Testis (tissue), 2 donors: ENCODE measurements at regions not wholly inside any gene's neighbourhood (a gene's known extent, or its start where the extent isn't known, plus 50 kb on each side); places are given as distances from the start of the nearest gene placed in this dataset.
"Not testable (repeated sequence)": the region's sequence is repeated elsewhere in the genome, so short reads cannot be mapped to it uniquely, and the experiment has no call there.

Source experiments
- DNase-seq: peaks from one replicate; pipeline ENCODE4 v3.0.0-alpha.2; 2019
- H3K27ac ChIP-seq, 2 donors: fragments of 200-600 bp; sonication (generic); one replicate each; pipeline ENCODE4 v1.5.1; 2019
- H3K27me3 ChIP-seq: fragments of 200-600 bp; sonication (generic); one replicate; pipeline ENCODE4 v1.5.1; 2019
- H3K36me3 ChIP-seq: fragments of 200-600 bp; sonication (generic); one replicate; pipeline ENCODE4 v1.5.1; 2017; ENCODE audit warnings: low read depth; ENCODE audit errors: missing control alignments
- H3K4me1 ChIP-seq: fragments of 200-600 bp; sonication (generic); one replicate; pipeline ENCODE4 v1.5.1; 2019
- H3K4me3 ChIP-seq, 2 donors: fragments of 200-600 bp; sonication (generic); one replicate each; pipeline ENCODE4 v1.5.1; 2017 to 2019
- H3K9me3 ChIP-seq: fragments of 200-600 bp; sonication (generic); one replicate; pipeline ENCODE4 v1.5.1; 2017
- CTCF ChIP-seq, 3 experiments: fragments of 450-650 bp in 2 of 3; fragments of 200-600 bp in 1 of 3; sonication (generic) in 1 of 3; IDR thresholded peaks; one replicate each; pipeline ENCODE4 v1.5.1; 2016 to 2019; ENCODE audit warnings: antibody characterized with exemption in 3 of 3, mild to moderate bottlenecking in 2 of 3, moderate library complexity in 1 of 3
- POLR2A ChIP-seq: fragments of 450-650 bp; IDR thresholded peaks from one replicate; pipeline ENCODE4 v1.6.1; 2017; ENCODE audit warnings: antibody characterized with exemption, mild to moderate bottlenecking, moderate library complexity
- WGBS, 2 donors: methylation state at CpG; one replicate each; pipeline ENCODE4 v1.1.5; 2018; 5-methylcytosine and 5-hydroxymethylcytosine counted together
- intact Hi-C: fragments of 100-400 bp; cut with DNase I; formaldehyde crosslinking; loops from one replicate; pipeline ENCODE4 v1.15.1; 2023; ENCODE audit warnings: low total_unique reads

DNA sequence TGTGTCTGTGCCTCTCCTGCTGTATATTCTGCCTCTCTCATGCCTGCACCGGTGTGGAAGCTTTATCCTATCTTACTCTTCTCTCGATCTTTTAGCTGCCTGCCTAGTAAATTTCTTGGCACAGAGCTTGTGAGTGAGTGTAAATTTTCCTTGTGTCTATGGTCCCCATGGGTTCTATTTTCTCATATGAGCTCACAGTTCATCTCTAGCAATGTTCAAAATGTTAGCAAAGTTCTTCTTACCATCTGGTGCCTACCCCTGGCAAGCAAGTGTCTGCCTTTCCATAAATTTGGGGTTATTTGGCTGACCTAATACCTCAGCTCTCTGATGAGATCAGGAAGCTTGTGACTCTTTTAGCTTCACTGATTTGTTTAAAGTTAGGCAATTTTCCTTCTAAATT, 572.1 kb upstream of the BRINP3 start:
- no peaks in the 10 kb centered on the region for H3K36me3 ChIP-seq

DNA sequence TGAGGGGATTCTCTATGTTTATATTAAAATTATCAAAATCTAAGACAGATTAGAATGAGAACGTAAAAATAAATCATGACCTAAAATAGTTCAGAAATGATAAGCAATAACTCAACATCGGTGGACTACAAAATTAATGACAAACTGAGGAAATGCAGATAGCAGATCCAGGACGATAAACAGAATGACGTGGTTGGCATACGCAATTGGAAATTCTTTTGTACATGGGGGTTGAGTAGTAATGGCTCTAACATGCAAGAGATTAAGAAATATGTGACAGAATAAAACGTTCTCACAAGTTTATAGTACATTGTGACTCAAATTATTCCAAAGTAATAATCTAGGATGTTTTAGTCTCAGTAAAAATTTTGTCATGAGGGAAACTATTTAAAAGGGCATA, 575.2 kb upstream of the BRINP3 start:
- no peak for DNase-seq
- Histone ChIP-seq H3K9me3 (no peaks in the 10 kb centered on the region), H3K36me3 (no peaks in the 10 kb centered on the region), H3K27ac (no peak overlapping the region), H3K4me3 (no peak overlapping the region), H3K27me3 (no peaks in the 10 kb centered on the region), H3K4me1 (no peaks in the 10 kb centered on the region)
- 72 to 83% methylated on average over 6 of the region's 6 CpGs for WGBS, 2 donors
- intact Hi-C loops = no loop called here
- no peak for TF ChIP-seq POLR2A
- no peak for TF ChIP-seq CTCF (IDR thresholded peaks at IDR 0.05)

More for the DNA sequence above, 572.1 kb upstream of the BRINP3 start:
- intact Hi-C loops = no loop called here
- DNase-seq = no peak
- TF ChIP-seq POLR2A (no peak), CTCF (IDR thresholded peaks at IDR 0.05) (no peak)
- H3K4me1 ChIP-seq = no peaks in the 10 kb centered on the region
- no peaks in the 10 kb centered on the region for H3K27me3 ChIP-seq
- WGBS, 2 donors = 69 to 72% methylated on average over 2 of the region's 2 CpGs
- no peak overlapping the region for H3K27ac ChIP-seq
- H3K4me3 ChIP-seq = no peak overlapping the region
- H3K9me3 ChIP-seq = no peaks in the 10 kb centered on the region

GRCh38 chr1:191065346-191065745, 587.7 kb upstream of the BRINP3 start:
- DNase-seq = no peak
- Histone ChIP-seq H3K9me3 (no peaks in the 10 kb centered on the region), H3K4me3 (no peak overlapping the region), H3K27me3 (no peaks in the 10 kb centered on the region), H3K27ac (no peak overlapping the region), H3K4me1 (no peaks in the 10 kb centered on the region), H3K36me3 (no peaks in the 10 kb centered on the region)
- no peak for TF ChIP-seq CTCF (IDR thresholded peaks at IDR 0.05)
- no peak for TF ChIP-seq POLR2A
- 53 to 65% methylated on average over 3 of the region's 3 CpGs for WGBS, 2 donors
- intact Hi-C loops = no loop called here

- TF ChIP-seq CTCF (IDR thresholded peaks at IDR 0.05) (no peak), POLR2A (no peak)
- Histone ChIP-seq H3K36me3 (no peaks in the 10 kb centered on the region), H3K4me1 (no peaks in the 10 kb centered on the region), H3K27ac (no peak overlapping the region), H3K4me3 (no peak overlapping the region), H3K27me3 (no peaks in the 10 kb centered on the region), H3K9me3 (no peaks in the 10 kb centered on the region)
- WGBS, 2 donors = 32 to 35% methylated on average over 1 of the region's 1 CpG
- intact Hi-C loops = no loop called here
- DNase-seq = no peak
Measured at GRCh38 chr1:191065771-191066170, 588.1 kb upstream of the BRINP3 start.

DNA sequence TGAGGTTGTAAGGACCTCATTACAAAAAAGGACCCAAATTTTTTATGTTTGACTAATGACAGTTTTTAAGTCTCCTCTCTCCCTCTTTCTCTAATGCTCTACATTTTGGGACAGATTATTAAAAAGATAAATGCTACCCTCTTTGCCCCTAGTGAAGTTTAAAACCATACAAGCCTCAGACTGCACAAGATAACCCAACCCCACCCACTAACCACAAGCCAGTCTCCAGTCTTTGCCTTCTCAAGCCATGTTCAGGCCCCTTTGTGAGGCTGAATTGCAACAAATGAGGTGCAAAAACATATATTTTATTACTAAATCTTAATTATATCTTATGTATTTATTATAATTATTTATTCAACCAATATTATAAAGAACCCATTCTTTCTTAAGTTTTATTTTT, 597.2 kb upstream of the BRINP3 start:
- intact Hi-C loops = no loop called here

DNA sequence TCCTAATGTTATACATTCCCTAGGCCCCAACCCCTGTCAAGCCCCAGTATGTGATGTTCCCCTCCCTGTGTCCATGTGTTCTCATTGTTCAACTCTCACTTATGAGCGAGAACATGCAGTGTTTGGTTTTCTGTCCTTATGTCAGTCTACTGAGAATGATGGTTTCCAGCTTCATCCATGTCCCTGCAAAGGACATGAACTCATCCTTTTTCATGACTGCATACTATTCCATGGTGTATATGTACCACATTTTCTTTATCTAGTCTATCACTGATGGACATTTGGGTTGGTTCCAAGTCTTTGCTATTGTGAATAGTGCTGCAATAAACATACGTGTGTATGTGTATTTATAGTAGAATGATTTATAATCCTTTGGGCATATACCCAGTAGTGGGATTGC, 605.4 kb upstream of the BRINP3 start:
- H3K36me3 ChIP-seq, H3K4me3 ChIP-seq, intact Hi-C loops, DNase-seq, H3K9me3 ChIP-seq, H3K27me3 ChIP-seq, H3K27ac ChIP-seq, H3K4me1 ChIP-seq: not testable (repeated sequence)
- WGBS, 2 donors = 88 to 94% methylated on average over 2 of the region's 2 CpGs

More for the DNA sequence above, 597.2 kb upstream of the BRINP3 start:
- no peak overlapping the region for H3K4me3 ChIP-seq
- H3K9me3 ChIP-seq = no peaks in the 10 kb centered on the region
- no peak for DNase-seq
- H3K4me1 ChIP-seq = no peaks in the 10 kb centered on the region
- H3K27me3 ChIP-seq = no peaks in the 10 kb centered on the region
- H3K27ac ChIP-seq = no peak overlapping the region
- no peaks in the 10 kb centered on the region for H3K36me3 ChIP-seq
- TF ChIP-seq CTCF (IDR thresholded peaks at IDR 0.05) = no peak
- no peak for TF ChIP-seq POLR2A
